Muscle layer of duodenum (tissue), 2 donors: ENCODE measurements at regions not wholly inside any gene's neighbourhood (a gene's known extent, or its start where the extent isn't known, plus 50 kb on each side); places are given as distances from the start of the nearest gene placed in this dataset.

ENCODE experiments used
- H3K27ac ChIP-seq: one replicate; pipeline ENCODE4 v1.7.0; 2013; ENCODE audit warnings: mild to moderate bottlenecking, low read length
- H3K27me3 ChIP-seq: one replicate; pipeline ENCODE4 v1.7.0; 2013; ENCODE audit warnings: low read depth, mild to moderate bottlenecking, control low read depth, low read length
- H3K36me3 ChIP-seq, 2 donors: one replicate each; pipeline ENCODE4 v1.7.0; 2013; ENCODE audit warnings: low read length in 2 of 2, control low read depth in 1 of 2, mild to moderate bottlenecking in 1 of 2; ENCODE audit not compliant: insufficient read depth in 2 of 2, control insufficient read depth in 1 of 2
- H3K4me1 ChIP-seq, 2 donors: one replicate each; pipeline ENCODE4 v1.7.0; 2013; ENCODE audit warnings: low read length in 2 of 2, mild to moderate bottlenecking in 2 of 2, control low read depth in 1 of 2, moderate library complexity in 1 of 2; ENCODE audit not compliant: insufficient read depth in 2 of 2, control insufficient read depth in 1 of 2
- H3K4me3 ChIP-seq, 2 donors: one replicate each; pipeline ENCODE4 v1.7.0; 2013; ENCODE audit warnings: low read length in 2 of 2, low read depth in 1 of 2, mild to moderate bottlenecking in 1 of 2
- H3K9me3 ChIP-seq, 2 donors: one replicate each; pipeline ENCODE4 v1.7.0; 2013; ENCODE audit warnings: low read length in 2 of 2, control low read depth in 1 of 2, mild to moderate bottlenecking in 1 of 2; ENCODE audit not compliant: control insufficient read depth in 1 of 2
- donor health status: healthy.

DNA sequence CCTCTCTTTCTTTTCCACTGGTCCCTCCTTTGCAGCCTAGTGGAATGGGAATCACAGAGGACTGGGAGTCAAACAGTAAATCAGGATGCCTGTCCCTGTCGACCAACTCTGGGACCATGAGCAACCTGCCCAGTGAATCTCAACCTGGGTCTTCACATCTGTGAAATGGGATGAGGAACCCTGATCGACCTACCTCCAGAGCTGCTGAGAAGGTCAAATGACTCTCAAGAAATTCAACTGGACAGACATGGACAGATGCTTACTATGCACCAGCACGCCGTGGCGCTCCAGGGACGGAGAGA is 73.3 kb upstream of the TAF1B start:
- Histone ChIP-seq H3K4me1 (peaks cover 8 to 26% of the 10 kb centered on the region in 2 donors), H3K27me3 (no peaks in the 10 kb centered on the region), H3K36me3 (no peaks in the 10 kb centered on the region), H3K4me3 (no peak overlapping the region), H3K9me3 (no peaks in the 10 kb centered on the region), H3K27ac (no peak overlapping the region)

DNA sequence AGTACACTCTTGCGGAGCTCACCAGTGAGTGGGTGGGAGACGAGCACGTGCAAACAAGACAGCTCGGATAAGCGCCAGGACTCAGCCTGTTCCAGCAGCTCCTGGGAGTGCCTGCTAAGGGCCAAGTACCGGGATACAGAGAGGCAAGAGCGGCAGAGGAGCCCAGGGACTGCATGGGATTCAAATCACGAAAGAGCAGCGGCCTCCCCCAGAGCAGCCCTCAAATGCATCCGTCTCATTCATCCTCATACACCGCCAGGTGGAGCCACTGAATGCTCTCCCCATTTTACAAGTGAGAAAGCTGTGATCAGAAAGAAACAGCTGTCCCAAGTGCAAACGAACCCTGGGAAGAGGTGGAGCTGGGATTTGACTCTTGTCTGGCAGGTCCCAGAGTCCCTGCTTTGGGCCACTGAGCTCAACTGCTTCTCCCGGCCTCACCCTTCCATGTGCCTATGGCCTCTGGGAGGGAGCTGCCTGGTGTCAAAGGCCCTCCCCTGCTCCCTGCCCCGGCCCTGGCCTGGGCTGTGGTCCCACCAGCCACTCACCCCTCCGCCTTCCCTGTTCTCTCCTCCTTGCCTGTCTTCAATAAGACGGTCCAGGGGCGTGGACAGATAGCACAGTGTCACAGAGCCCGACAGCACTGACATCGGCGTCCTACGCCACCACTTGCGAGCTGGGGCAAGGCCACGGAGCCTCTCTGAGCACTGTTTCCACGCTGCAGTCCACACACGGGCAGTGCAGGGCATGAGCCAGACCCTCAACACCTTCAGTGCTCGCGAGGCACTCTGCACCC is 72.8 kb upstream of the TAF1B start:
- H3K4me3 ChIP-seq: no peak overlapping the region
- H3K9me3 ChIP-seq: no peaks in the 10 kb centered on the region
- no peak overlapping the region for H3K27ac ChIP-seq

GRCh38 chr2:9771101-9771449 is 72.2 kb upstream of the TAF1B start:
- Histone ChIP-seq H3K4me3 (no peak overlapping the region), H3K9me3 (no peaks in the 10 kb centered on the region), H3K4me1 (peaks cover 8 to 26% of the 10 kb centered on the region in 2 donors), H3K36me3 (no peaks in the 10 kb centered on the region), H3K27ac (no peak overlapping the region), H3K27me3 (no peaks in the 10 kb centered on the region)

More for the DNA sequence above, 72.8 kb upstream of the TAF1B start:
- no peaks in the 10 kb centered on the region for H3K36me3 ChIP-seq
- peaks cover 8 to 26% of the 10 kb centered on the region in 2 donors for H3K4me1 ChIP-seq
- no peaks in the 10 kb centered on the region for H3K27me3 ChIP-seq

DNA sequence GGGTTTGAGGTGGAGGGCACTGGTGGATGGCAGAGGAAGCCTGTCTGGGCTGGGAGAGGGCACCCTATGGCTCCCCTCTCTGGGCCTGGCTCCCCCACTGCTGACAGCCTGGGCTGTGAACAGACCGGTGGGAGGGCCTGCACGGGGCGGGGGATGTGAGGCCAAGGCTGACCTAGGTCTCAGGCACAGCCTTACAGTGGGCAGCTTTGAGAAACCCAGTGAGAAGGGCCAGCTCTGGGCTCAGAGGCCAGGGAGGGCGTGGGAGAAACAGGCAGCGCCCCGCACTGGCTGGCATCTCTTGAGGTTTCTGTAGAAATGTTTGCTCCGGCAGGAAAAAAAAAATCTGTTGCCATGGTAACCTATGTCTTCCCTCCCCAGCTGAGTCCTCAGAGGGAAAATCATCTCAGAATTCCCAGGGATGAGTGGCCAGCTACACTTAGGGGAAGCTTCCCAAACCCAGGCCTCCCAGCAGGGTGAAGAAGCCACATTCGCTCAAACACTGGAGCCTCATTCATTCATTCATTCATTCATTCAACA is 71.7 kb upstream of the TAF1B start:
- Histone ChIP-seq H3K9me3 (no peaks in the 10 kb centered on the region), H3K4me1 (peaks cover 8 to 26% of the 10 kb centered on the region in 2 donors), H3K36me3 (no peaks in the 10 kb centered on the region), H3K27ac (no peak overlapping the region), H3K27me3 (no peaks in the 10 kb centered on the region), H3K4me3 (no peak overlapping the region)

DNA sequence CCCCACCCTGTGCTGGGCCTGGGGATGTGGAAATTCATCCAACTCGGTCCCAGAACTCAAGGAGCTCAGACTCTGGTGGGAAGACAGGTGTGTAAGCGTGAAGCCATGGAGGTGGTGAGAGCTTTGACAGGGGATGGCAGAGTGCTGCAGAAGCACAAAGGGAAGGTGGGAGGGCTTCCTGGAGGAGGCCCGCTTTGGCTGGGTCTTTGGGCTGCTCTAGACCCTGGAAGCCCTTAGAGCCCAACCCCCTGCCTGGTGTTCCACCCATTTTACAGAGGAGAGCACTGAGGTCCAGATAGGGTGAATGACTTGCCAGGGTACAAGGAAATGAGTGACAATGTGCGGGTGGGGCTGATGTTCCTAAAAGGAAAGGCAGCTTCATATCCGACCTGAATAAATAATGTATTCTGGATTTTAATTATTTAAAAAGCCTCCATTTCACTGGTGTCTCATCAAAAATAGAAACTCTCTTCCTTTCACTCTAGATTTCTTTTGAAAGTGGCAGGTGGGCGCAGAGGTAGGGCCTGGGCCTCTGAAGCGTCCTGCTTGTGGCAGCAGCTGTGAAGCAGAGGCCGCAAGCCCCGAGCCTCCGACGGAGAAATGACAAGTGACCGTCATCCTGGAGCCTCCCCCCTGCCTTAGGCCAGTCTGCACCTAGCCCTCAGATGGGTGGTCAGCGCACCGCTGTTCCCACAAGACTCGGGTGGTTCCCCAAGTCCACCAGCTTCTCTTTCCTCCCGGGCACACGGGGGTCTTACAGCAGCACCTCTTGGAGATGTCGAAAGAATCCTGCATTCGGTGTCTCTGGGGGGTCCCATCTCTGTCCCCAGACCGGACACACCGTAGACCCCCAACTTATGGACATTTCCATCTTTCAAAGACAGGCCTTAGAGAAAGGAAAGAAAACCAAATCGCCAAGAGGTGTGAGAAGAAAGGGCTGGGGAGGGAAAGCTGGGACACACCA is 71.0 kb upstream of the TAF1B start:
- no peak overlapping the region for H3K4me3 ChIP-seq
- peaks cover 8 to 26% of the 10 kb centered on the region in 2 donors for H3K4me1 ChIP-seq
- no peak overlapping the region for H3K27ac ChIP-seq

DNA sequence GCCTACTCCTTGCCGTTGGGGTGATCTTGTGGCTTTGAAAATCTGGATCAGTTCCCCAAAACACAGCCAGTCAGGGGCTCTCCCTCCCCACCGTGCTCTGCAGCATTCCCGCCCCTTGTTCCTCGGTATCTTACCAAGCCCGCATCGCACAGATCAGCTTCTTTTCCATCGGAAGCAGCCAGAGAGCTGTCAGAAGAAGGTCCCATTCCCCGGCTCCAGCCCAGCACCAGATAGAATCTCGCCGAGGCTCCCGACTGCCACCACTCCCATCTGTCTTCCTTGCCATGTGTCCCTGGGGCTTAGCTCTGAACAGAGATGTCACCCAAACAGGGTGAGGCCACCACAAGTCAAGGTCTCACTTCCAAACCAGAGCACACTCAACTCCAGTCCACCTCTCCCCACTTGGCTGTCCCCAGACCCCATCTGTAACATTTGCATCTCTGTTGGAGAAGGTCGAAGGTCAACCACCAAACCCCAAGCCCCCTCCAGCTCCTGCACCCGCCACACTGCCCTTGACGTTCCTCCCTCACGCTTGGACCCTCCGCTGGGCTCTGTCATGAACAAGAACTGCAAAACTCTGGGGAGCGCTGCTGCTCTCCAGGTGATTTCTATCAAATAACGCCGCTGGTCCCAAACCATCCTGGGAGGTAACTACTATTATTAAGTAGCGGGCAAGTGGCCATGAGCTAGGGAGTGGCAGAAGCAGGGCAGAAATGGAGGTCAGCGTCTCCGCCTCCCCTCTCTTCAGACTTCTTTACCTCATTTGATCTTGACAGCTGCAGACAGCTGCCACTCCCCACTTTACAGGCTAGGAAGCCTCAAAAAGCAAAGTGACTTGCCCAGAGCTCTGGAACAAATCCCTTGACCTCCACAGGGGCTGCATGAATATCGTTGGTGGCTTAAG is 70.0 kb upstream of the TAF1B start:
- no peak overlapping the region for H3K4me3 ChIP-seq
- no peaks in the 10 kb centered on the region for H3K36me3 ChIP-seq
- no peaks in the 10 kb centered on the region for H3K9me3 ChIP-seq
- no peaks in the 10 kb centered on the region for H3K27me3 ChIP-seq
- no peak overlapping the region for H3K27ac ChIP-seq
- peaks cover 8 to 26% of the 10 kb centered on the region in 2 donors for H3K4me1 ChIP-seq

More for the DNA sequence above, 71.0 kb upstream of the TAF1B start:
- Histone ChIP-seq H3K9me3 (no peaks in the 10 kb centered on the region), H3K36me3 (no peaks in the 10 kb centered on the region), H3K27me3 (no peaks in the 10 kb centered on the region)

DNA sequence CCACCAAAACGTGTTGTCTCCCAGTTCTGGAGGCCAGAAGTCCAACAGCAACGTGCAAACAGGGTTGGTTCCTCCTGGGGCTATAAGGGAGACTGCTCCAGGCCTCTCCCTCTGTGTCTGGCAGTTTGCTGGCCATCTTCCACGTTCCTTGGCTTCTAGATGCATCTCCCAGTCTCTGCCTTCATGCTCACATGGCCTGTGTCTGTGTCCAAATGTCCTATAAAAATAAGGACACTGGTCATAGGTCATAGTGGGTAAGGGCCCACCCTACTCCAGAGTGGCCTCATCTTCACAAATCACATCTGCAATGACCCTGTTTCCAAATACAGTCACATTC is 69.4 kb upstream of the TAF1B start:
- H3K9me3 ChIP-seq: no peaks in the 10 kb centered on the region
- H3K36me3 ChIP-seq: no peaks in the 10 kb centered on the region
- peaks cover 8 to 26% of the 10 kb centered on the region in 2 donors for H3K4me1 ChIP-seq
- H3K27me3 ChIP-seq: no peaks in the 10 kb centered on the region
- no peak overlapping the region for H3K4me3 ChIP-seq
- no peak overlapping the region for H3K27ac ChIP-seq

- H3K9me3 ChIP-seq: no peaks in the 10 kb centered on the region
- no peak overlapping the region for H3K27ac ChIP-seq
- no peak overlapping the region for H3K4me3 ChIP-seq
- no peaks in the 10 kb centered on the region for H3K36me3 ChIP-seq
- peaks cover 8 to 26% of the 10 kb centered on the region in 2 donors for H3K4me1 ChIP-seq
- H3K27me3 ChIP-seq: no peaks in the 10 kb centered on the region
These were observed 69.0 kb upstream of the TAF1B start for GRCh38 chr2:9774266-9774665.

DNA sequence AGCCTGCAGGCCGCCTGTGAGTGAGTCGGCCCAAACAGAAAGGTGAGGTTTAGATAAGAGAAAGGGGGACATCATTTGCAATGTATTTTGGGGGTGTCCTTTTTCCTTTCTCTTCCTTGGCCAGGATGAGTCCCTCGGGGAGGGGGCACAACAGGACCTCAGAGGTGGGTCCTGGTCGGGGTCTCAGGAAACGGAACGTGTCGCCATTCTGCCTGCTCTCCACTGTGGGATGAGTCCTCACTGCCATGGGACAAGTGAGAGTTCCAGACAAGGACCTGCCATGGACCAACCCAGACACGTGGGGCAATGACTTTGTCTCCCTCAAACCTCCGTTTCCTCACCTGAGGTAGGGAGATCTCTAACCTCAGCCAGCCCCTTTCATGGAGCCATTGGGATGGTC is 67.9 kb upstream of the TAF1B start:
- peaks cover 8 to 20% of the 10 kb centered on the region in 2 donors for H3K4me1 ChIP-seq

GRCh38 chr2:9775999-9776712 is 67.1 kb upstream of the TAF1B start:
- H3K4me3 ChIP-seq: no peak overlapping the region
- no peaks in the 10 kb centered on the region for H3K36me3 ChIP-seq
- H3K27ac ChIP-seq: no peak overlapping the region
- H3K4me1 ChIP-seq: peaks cover 8 to 12% of the 10 kb centered on the region in 2 donors
- no peaks in the 10 kb centered on the region for H3K9me3 ChIP-seq
- H3K27me3 ChIP-seq: no peaks in the 10 kb centered on the region

More for the DNA sequence above, 67.9 kb upstream of the TAF1B start:
- H3K27me3 ChIP-seq: no peaks in the 10 kb centered on the region
- H3K4me3 ChIP-seq: no peak overlapping the region
- H3K9me3 ChIP-seq: no peaks in the 10 kb centered on the region
- no peak overlapping the region for H3K27ac ChIP-seq
- no peaks in the 10 kb centered on the region for H3K36me3 ChIP-seq
